Neutrophil (primary cell): ENCODE measurements at regions not wholly inside any gene's neighbourhood (a gene's known extent, or its start where the extent isn't known, plus 50 kb on each side); places are given as distances from the start of the nearest gene placed in this dataset.

Experiments
- H3K27ac ChIP-seq: fragments of 200-600 bp; sonication (generic); 2 replicates; pipeline ENCODE4 v1.5.1; 2016; ENCODE audit warnings: mild to moderate bottlenecking, moderate library complexity
- H3K27me3 ChIP-seq: fragments of 200-600 bp; sonication (generic); 2 replicates; pipeline ENCODE4 v1.6.0; 2016; ENCODE audit warnings: mild to moderate bottlenecking
- H3K36me3 ChIP-seq: fragments of 200-600 bp; sonication (generic); 2 replicates; pipeline ENCODE4 v1.5.1; 2017
- H3K4me1 ChIP-seq, 2 experiments: fragments of 200-600 bp in 1 of 2; sonication (generic) in 1 of 2; 1 replicate in 1 of 2; 2 replicates in 1 of 2; pipeline versions ENCODE4 v1.5.1 to v1.6.1; 2013 to 2016; ENCODE audit warnings: low read depth in 1 of 2, low read length in 1 of 2, mild to moderate bottlenecking in 1 of 2, moderate library complexity in 1 of 2; ENCODE audit not compliant: control insufficient read depth in 1 of 2, insufficient read depth in 1 of 2
- H3K4me3 ChIP-seq, 2 experiments: fragments of 200-600 bp in 1 of 2; sonication (generic) in 1 of 2; 1 replicate in 1 of 2; 2 replicates in 1 of 2; pipeline ENCODE4 v1.5.1; 2013 to 2016; ENCODE audit warnings: low read depth in 1 of 2, low read length in 1 of 2, mild to moderate bottlenecking in 1 of 2, moderate library complexity in 1 of 2
- H3K9me3 ChIP-seq: fragments of 200-600 bp; sonication (generic); 2 replicates; pipeline ENCODE4 v1.5.1; 2016
- TF ChIP-seq, protein P1 (sequence below): fragments of 200-600 bp; sonication (generic); IDR thresholded peaks from 2 replicates; pipeline ENCODE4 v1.5.1; 2016; ENCODE audit warnings: antibody characterized with exemption

DNA sequence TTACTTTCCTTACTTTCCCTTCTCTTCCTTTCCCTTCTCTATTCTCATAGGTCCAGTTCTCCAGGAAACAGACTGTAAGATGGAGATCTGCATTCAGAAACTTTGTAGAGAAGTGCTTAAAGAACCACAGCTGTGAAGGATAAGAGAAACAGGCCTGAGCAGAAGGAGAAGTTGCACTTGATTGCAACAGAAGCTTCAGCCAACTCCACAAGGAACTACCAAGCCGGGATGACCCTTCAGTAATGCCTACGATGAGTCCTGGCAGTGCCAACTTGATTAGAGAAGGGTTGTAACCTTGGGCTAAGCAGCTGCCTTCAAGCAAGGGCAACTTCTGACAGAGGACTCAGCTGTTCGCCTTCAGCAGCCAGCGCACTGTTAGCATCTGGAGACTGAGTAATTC, 413.3 kb upstream of the RASGEF1B start:
- no peak overlapping the region for H3K27ac ChIP-seq
- no peaks in the 10 kb centered on the region for H3K36me3 ChIP-seq
- TF ChIP-seq, protein P1, sequence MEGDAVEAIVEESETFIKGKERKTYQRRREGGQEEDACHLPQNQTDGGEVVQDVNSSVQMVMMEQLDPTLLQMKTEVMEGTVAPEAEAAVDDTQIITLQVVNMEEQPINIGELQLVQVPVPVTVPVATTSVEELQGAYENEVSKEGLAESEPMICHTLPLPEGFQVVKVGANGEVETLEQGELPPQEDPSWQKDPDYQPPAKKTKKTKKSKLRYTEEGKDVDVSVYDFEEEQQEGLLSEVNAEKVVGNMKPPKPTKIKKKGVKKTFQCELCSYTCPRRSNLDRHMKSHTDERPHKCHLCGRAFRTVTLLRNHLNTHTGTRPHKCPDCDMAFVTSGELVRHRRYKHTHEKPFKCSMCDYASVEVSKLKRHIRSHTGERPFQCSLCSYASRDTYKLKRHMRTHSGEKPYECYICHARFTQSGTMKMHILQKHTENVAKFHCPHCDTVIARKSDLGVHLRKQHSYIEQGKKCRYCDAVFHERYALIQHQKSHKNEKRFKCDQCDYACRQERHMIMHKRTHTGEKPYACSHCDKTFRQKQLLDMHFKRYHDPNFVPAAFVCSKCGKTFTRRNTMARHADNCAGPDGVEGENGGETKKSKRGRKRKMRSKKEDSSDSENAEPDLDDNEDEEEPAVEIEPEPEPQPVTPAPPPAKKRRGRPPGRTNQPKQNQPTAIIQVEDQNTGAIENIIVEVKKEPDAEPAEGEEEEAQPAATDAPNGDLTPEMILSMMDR = no peak
- H3K27me3 ChIP-seq = no peaks in the 10 kb centered on the region
- no peaks in the 10 kb centered on the region for H3K9me3 ChIP-seq
- no peak overlapping the region for H3K4me3 ChIP-seq
- no peaks in the 10 kb centered on the region for H3K4me1 ChIP-seq

DNA sequence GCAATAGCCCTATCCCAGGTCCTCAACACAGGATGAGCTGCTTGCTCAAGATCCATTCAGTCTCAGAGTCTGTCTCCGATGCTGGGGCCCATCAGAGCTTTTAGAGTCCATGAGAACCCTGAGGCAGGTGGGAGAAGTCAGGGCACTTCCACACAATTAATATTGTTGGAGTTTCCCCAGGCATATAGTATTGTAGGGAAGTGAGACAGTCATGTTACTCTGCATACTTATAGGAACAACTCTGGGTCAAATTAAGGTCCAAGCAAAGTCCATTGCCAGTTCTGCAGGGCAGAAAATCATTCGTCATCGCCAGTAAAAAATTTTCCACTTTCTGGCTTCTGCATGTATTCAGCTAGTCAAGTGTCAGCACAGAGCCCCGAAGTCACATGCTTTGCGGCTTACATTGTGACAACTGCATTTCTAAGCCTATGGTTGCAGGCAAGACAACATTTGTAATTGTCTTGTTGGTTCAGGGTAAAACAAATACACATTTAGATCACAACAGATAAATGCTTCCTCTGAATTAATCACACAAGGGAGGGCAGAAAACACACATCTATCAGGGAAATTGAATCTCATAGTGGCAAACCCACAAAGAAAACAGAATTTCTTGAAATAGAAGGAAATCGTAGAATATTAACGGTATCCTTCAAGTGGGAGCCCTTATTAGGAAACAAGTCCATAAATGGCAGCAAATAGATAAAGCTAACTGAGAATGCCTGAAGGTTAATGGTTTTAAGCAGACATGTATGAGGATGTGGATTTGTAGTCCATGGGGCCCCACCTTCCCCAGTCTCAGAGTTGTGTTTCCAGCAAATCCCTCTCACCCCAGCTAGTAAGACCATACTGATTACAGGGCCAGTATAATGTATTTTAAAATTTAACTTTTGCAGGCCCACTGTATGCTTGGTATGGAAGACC, 412.1 kb upstream of the RASGEF1B start:
- H3K9me3 ChIP-seq = no peaks in the 10 kb centered on the region
- TF ChIP-seq, protein P1 = no peak
- no peaks in the 10 kb centered on the region for H3K27me3 ChIP-seq
- H3K4me3 ChIP-seq = no peak overlapping the region
- H3K4me1 ChIP-seq = no peaks in the 10 kb centered on the region
- no peak overlapping the region for H3K27ac ChIP-seq
- no peaks in the 10 kb centered on the region for H3K36me3 ChIP-seq

DNA sequence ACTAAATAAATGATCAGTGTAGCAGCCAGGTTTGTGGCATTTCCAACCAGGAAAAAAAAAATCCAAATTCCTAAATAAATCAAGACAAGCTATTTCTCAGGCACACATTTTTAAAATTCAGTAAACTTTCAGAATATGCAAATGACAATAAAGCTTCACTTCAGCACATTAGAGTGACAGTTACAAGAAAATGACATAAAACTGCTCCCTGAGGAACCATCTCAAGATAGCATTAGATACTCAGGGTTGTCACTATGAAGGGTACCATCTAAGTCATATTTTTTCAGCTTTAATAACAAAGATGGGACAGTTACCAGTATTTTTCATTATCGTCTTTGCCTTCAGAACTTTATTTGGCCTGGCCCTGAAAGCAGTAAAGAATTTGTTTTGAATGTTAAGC, 411.3 kb upstream of the RASGEF1B start:
- TF ChIP-seq, protein P1 = no peak
- H3K27ac ChIP-seq = no peak overlapping the region
- H3K4me1 ChIP-seq = no peaks in the 10 kb centered on the region
- no peaks in the 10 kb centered on the region for H3K27me3 ChIP-seq
- no peaks in the 10 kb centered on the region for H3K36me3 ChIP-seq
- H3K9me3 ChIP-seq = no peaks in the 10 kb centered on the region
- H3K4me3 ChIP-seq = no peak overlapping the region

DNA sequence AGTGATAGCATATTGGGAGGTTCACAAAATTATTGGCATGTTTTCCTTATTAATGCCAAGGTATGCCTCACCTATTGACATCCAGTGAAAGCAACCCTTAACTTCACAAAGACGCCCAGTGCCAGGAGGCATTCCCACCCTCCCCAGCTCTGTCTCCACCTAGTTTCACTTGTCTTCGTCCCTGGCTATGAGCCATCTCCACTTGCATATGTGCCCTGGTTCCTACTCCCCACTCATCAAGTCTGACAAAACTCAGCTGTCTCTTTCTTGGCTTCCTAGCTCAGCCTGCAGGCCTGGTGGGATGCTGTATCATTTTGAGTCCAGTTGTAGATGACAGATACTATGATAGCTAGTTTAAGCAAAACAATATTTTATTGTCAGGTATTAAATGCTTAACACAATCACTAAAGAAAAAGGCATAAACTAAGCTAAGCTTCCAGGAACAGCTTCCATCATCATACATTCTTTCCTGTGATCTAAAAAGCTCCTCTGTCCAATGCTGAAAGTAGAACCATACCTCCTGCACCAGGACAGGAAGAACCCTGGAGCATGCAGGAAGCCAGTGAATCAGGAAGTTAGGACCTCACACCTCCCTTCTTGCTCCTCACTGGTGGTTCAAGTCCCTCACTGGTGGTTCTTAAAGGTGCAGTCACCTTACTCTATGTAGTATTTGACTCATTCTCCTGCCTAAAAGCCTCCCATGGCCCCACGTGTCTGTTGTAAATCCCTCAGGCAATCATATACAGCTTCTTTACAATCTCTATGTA, 410.3 kb upstream of the RASGEF1B start:
- TF ChIP-seq, protein P1 = no peak

DNA sequence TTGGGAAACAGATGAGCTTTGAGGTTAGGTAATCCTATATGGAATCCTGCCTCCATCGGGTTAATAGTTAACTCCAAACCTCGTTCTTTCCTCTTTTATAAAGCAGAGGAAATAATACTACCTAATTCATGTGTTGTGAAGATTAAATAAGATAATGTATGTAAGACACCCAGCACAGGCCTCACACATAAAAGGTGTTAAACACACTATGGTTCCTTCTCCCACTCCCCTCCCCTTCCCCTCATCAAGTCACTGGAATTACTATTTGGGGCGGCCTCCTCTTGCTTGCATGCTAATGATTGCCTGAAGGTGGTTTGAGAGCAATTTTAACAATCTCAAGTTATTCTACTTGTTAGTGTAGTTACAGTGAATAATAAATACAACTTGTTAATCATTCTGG, 404.4 kb upstream of the RASGEF1B start:
- Histone ChIP-seq H3K4me1 (no peaks in the 10 kb centered on the region), H3K4me3 (no peak overlapping the region), H3K9me3 (no peaks in the 10 kb centered on the region), H3K36me3 (no peaks in the 10 kb centered on the region), H3K27ac (no peak overlapping the region), H3K27me3 (no peaks in the 10 kb centered on the region)
- TF ChIP-seq, protein P1 = no peak

More for the DNA sequence above, 410.3 kb upstream of the RASGEF1B start:
- no peak overlapping the region for H3K27ac ChIP-seq
- no peaks in the 10 kb centered on the region for H3K27me3 ChIP-seq
- no peak overlapping the region for H3K4me3 ChIP-seq
- no peaks in the 10 kb centered on the region for H3K9me3 ChIP-seq
- H3K36me3 ChIP-seq = no peaks in the 10 kb centered on the region
- H3K4me1 ChIP-seq = no peaks in the 10 kb centered on the region
